HFFc6 (cell line): ENCODE measurements at regions not wholly inside any gene's neighbourhood (a gene's known extent, or its start where the extent isn't known, plus 50 kb on each side); places are given as distances from the start of the nearest gene placed in this dataset.
A peak's percentile ranks its signal among the peaks of the same experiment; 100 is the strongest.

Experiments used
- DNase-seq: peaks from one replicate; pipeline ENCODE4 v3.0.0-alpha.2; 2018
- H3K27ac Mint-ChIP-seq: 2 replicates; pipeline ENCODE4 v1.8.0; 2020; ENCODE audit warnings: mild to moderate bottlenecking, mixed read lengths
- H3K27me3 Mint-ChIP-seq: 2 replicates; pipeline ENCODE4 v1.8.0; 2021; ENCODE audit warnings: mild to moderate bottlenecking, moderate library complexity, mixed read lengths; ENCODE audit not compliant: insufficient read depth
- H3K36me3 Mint-ChIP-seq: 2 replicates; pipeline ENCODE4 v1.8.0; 2021; ENCODE audit warnings: low read depth, mixed read lengths
- H3K4me1 Mint-ChIP-seq: 2 replicates; pipeline ENCODE4 v1.8.0; 2020; ENCODE audit warnings: low read depth, mixed read lengths
- H3K4me3 Mint-ChIP-seq: 2 replicates; pipeline ENCODE4 v1.8.0; 2020; ENCODE audit warnings: mild to moderate bottlenecking, moderate library complexity, mixed read lengths
- H3K9me3 Mint-ChIP-seq: 2 replicates; pipeline ENCODE4 v1.8.0; 2020; ENCODE audit warnings: mild to moderate bottlenecking, mixed read lengths
- CTCF ChIP-seq: fragments of 200-600 bp; sonication (generic); IDR thresholded peaks from 2 replicates; pipeline ENCODE4 v1.5.0; 2021; ENCODE audit warnings: antibody characterized with exemption, mild to moderate bottlenecking

DNA sequence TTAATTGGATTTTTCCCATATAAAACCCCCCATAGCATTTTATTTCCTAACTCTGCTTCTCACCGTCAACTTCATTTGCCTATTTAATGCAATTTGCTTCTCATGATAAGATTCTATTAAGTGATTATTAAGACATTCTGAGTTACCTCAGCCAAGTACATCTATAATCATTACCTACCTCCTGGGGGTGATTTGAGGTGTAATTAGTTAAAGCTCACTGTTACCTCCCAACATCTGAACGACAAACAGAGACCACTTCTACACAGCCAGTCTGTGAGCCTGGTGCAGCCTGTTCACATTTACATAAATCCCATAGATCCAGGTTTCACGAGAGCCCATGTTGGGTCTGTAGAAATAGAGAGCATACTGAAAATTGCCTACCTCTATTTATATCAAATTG is 65.7 kb upstream of the SSX2IP start:
- Mint-ChIP-seq H3K4me1 (peaks cover 53% of the 10 kb centered on the region), H3K27me3 (peaks cover 4% of the 10 kb centered on the region; the same call in 1 of the 2 replicates), H3K36me3 (no peaks in the 10 kb centered on the region), H3K4me3 (no peak overlapping the region), H3K27ac (no peak overlapping the region), H3K9me3 (no peaks in the 10 kb centered on the region)
- DNase-seq: no peak
- no peak for TF ChIP-seq CTCF

DNA sequence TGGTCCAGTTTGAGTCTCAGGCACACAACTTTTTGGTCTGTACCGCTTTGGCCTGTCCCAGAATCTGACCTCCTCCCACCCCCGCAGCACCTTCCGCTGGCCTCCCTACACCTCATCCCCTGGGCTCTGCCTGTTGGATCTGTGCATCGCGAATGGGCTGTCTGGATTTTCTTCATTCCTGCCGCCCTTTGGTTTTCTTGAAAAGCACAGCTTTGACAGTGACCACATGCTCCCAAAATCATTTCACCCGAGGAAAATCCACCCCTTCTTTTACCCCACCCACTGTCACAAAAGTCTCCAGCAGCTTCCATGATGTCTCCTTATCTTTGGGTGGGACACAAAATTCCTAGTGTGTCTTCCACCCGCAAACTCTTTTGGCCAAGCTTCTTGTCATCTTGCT is 65.0 kb upstream of the SSX2IP start:
- TF ChIP-seq CTCF: no peak
- DNase-seq: no peak
- Mint-ChIP-seq H3K9me3 (no peaks in the 10 kb centered on the region), H3K36me3 (no peaks in the 10 kb centered on the region), H3K27me3 (peaks cover 4% of the 10 kb centered on the region; the same call in 1 of the 2 replicates), H3K4me3 (no peak overlapping the region), H3K4me1 (peaks cover 61% of the 10 kb centered on the region), H3K27ac (no peak overlapping the region)

DNA sequence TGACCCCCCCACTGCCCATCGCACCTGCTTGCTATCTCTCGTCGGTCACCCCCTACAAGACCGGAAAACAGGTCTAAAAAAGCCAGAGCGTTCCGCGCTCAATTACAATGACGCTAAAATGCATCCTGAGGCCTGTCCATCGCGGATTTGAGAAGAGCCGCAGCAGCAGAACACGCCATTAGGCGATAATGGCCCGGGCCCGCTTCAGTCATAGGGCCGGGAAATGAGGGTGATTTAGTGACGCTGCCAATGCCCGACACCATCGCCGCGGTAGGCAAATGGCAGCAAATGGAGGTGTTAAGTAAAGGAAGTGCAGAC is 64.1 kb upstream of the SSX2IP start:
- no peak overlapping the region for H3K4me3 Mint-ChIP-seq
- no peaks in the 10 kb centered on the region for H3K36me3 Mint-ChIP-seq
- H3K27ac Mint-ChIP-seq: 0 out of 2 replicates have a peak overlapping the region, but pooled peaks have one; percentile 48
- H3K27me3 Mint-ChIP-seq: peaks cover 4% of the 10 kb centered on the region; the same call in 1 of the 2 replicates
- no peak for TF ChIP-seq CTCF
- no peaks in the 10 kb centered on the region for H3K9me3 Mint-ChIP-seq
- no peak for DNase-seq
- H3K4me1 Mint-ChIP-seq: peaks cover 61% of the 10 kb centered on the region

DNA sequence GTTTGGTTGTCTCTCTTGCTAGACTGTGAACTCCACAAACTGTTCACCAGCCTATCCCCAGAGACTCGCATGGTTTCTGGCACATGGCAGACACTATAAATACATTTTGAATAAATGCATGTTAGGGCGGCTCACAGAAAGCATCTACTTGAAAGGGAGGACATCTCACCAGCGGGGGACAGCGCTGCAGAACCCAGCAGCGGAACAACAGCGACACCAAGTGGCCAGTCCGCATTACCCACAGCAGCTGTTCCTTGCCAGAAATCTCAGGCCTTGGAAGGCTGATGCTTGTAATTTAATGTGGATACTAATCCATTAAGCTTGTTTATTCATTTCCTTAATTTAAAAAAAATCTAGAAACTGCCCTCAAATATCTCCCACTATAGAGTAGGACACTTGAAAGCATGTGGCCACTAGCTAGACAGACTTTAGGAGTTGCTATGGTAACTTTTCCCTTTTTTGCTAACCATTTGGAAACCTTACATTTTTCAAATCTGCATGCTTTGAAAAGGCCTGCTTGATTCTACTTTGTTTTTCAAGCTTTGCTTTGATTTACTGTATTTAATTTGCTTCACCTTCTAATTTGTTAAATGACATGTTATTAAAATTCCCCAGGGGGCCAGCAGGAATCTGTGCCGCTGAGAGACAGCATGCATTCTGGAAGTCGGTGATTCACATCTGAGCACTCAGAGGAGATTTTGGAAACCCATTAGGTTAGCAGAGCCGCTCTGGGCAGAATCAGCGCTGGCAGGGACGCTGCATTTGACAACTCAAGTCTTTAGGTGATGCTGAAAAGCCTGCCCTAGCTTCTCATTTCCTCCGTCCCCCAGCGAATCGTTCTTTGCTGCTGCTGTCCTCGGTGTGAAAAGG is 63.5 kb upstream of the SSX2IP start:
- Mint-ChIP-seq H3K9me3 (no peaks in the 10 kb centered on the region), H3K27ac (0 out of 2 replicates have a peak overlapping the region, but pooled peaks have one; percentile 48), H3K36me3 (no peaks in the 10 kb centered on the region), H3K27me3 (peaks cover 4% of the 10 kb centered on the region; the same call in 1 of the 2 replicates), H3K4me3 (peak overlapping the region; percentile 15; the same call in 1 of the 2 replicates), H3K4me1 (peaks cover 61% of the 10 kb centered on the region)
- DNase-seq: peak; percentile 62
- TF ChIP-seq CTCF: peak; percentile 100

DNA sequence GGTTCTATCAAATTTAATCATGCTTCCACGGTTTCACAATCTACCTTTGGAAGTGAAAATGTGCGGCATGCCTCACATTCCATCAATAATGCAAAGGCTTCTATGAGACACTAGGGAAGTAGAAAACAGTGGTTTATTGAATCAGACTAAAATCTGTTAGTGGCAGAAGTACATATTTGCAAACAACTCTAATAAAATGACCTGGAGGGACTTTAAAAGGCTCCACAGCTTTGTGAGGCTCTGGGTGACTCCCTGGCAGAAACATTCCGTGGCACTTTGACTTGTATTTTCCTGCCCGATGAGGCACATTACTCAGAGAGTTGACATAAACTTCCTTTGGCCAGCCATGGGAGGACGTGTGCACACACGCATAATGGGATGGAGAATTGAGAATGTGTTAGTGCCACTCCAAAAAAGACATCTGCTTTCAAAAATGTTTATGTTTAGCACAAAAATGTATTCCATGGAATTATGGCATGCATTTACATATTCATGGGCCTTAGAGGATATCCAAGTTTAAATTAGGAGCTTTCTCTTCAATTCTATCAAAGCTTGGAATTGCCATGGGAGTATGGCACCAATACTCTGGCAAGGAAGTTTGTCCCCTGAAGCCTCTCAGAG is 60.0 kb upstream of the SSX2IP start:
- Mint-ChIP-seq H3K4me1 (peaks cover 45% of the 10 kb centered on the region), H3K27ac (no peak overlapping the region), H3K9me3 (no peaks in the 10 kb centered on the region), H3K27me3 (peaks cover 4% of the 10 kb centered on the region; the same call in 1 of the 2 replicates), H3K4me3 (no peak overlapping the region), H3K36me3 (no peaks in the 10 kb centered on the region)
- peak; percentile 17 for DNase-seq
- no peak for TF ChIP-seq CTCF
